Spinal cord (tissue), 9 donors: ENCODE measurements at regions not wholly inside any gene's neighbourhood (a gene's known extent, or its start where the extent isn't known, plus 50 kb on each side); places are given as distances from the start of the nearest gene placed in this dataset.
A peak's percentile ranks its signal among the peaks of the same experiment; 100 is the strongest.
"Not testable (repeated sequence)": the region's sequence is repeated elsewhere in the genome, so short reads cannot be mapped to it uniquely, and the experiment has no call there.

Source experiments
- DNase-seq, 6 donors: peaks; one replicate each; pipeline versions ENCODE4 v3.0.0 to v3.0.0-alpha.2; 2013 to 2015; ENCODE audit warnings: low spot score in 6 of 6, low read depth in 4 of 6
- H3K27ac ChIP-seq: one replicate; pipeline ENCODE4 v1.5.1; 2013; ENCODE audit warnings: low read depth, low read length, control low read depth
- H3K27me3 ChIP-seq: one replicate; pipeline ENCODE4 v1.6.1; 2013; ENCODE audit warnings: low read length; ENCODE audit not compliant: control insufficient read depth, insufficient read depth
- H3K36me3 ChIP-seq: one replicate; pipeline ENCODE4 v1.6.1; 2013; ENCODE audit warnings: low read length; ENCODE audit not compliant: control insufficient read depth, insufficient read depth
- H3K4me1 ChIP-seq: one replicate; pipeline ENCODE4 v1.6.1; 2013; ENCODE audit warnings: low read length; ENCODE audit not compliant: control insufficient read depth, insufficient read depth
- H3K4me3 ChIP-seq: one replicate; pipeline ENCODE4 v1.5.1; 2013; ENCODE audit warnings: low read depth, low read length, control low read depth
- H3K9me3 ChIP-seq: one replicate; pipeline ENCODE4 v1.6.1; 2013; ENCODE audit warnings: low read length; ENCODE audit not compliant: control insufficient read depth, insufficient read depth
- WGBS: methylation state at CpG from one replicate; pipeline ENCODE4 v1.1.5; 2013; ENCODE audit warnings: missing lambda C conversion rate; ENCODE audit not compliant: insufficient coverage; 5-methylcytosine and 5-hydroxymethylcytosine counted together
- donor health status: healthy.

- Histone ChIP-seq H3K4me3 (no peak overlapping the region), H3K27me3 (no peaks in the 10 kb centered on the region), H3K4me1 (peaks cover 25% of the 10 kb centered on the region), H3K27ac (no peak overlapping the region), H3K36me3 (no peaks in the 10 kb centered on the region), H3K9me3 (no peaks in the 10 kb centered on the region)
- WGBS, result 96% methylated on average over 4 of the region's 5 CpGs
- no peak for DNase-seq
These were observed 79.7 kb upstream of the SOX13 start for GRCh38 chr1:203993256-203993655.

GRCh38 chr1:203995228-203995627 lies 77.7 kb upstream of the SOX13 start:
- peak overlapping the region; percentile 37 for H3K27ac ChIP-seq
- no peaks in the 10 kb centered on the region for H3K27me3 ChIP-seq
- WGBS, result 22% methylated on average over 1 of the region's 4 CpGs
- H3K4me1 ChIP-seq, result peaks cover 25% of the 10 kb centered on the region
- DNase-seq, result peak in 2 of 6 donors; percentile 9 to 45
- no peak overlapping the region for H3K4me3 ChIP-seq
- H3K9me3 ChIP-seq, result no peaks in the 10 kb centered on the region
- H3K36me3 ChIP-seq, result no peaks in the 10 kb centered on the region

- 25% methylated on average over 3 of the region's 4 CpGs for WGBS
These were observed 76.8 kb upstream of the SOX13 start for GRCh38 chr1:203996126-203996525.

GRCh38 chr1:203998571-203998970 lies 74.3 kb upstream of the SOX13 start:
- peaks cover 25% of the 10 kb centered on the region for H3K4me1 ChIP-seq

More at GRCh38 chr1:203996126-203996525, 76.8 kb upstream of the SOX13 start:
- peak overlapping the region; percentile 81 for H3K27ac ChIP-seq
- no peaks in the 10 kb centered on the region for H3K9me3 ChIP-seq
- H3K4me3 ChIP-seq, result no peak overlapping the region
- peak in 3 of 6 donors; percentile 15 to 71 (median 35) for DNase-seq
- H3K4me1 ChIP-seq, result peaks cover 25% of the 10 kb centered on the region
- H3K36me3 ChIP-seq, result no peaks in the 10 kb centered on the region
- H3K27me3 ChIP-seq, result no peaks in the 10 kb centered on the region

GRCh38 chr1:203999618-204000017 lies 73.3 kb upstream of the SOX13 start:
- Histone ChIP-seq H3K4me1 (peaks cover 25% of the 10 kb centered on the region), H3K27me3 (no peaks in the 10 kb centered on the region), H3K27ac (no peak overlapping the region), H3K4me3 (no peak overlapping the region), H3K36me3 (no peaks in the 10 kb centered on the region), H3K9me3 (no peaks in the 10 kb centered on the region)
- no peak for DNase-seq

More at GRCh38 chr1:203998571-203998970, 74.3 kb upstream of the SOX13 start:
- H3K4me3 ChIP-seq, DNase-seq, H3K27me3 ChIP-seq, H3K36me3 ChIP-seq, H3K27ac ChIP-seq, H3K9me3 ChIP-seq: not testable (repeated sequence)
- WGBS, result no CpG with 5 or more reads among the region's 5 CpGs

- H3K4me1 ChIP-seq, result peaks cover 13% of the 10 kb centered on the region
- H3K9me3 ChIP-seq, result no peaks in the 10 kb centered on the region
- H3K4me3 ChIP-seq, result no peak overlapping the region
- no peak for DNase-seq
- WGBS, result 100% methylated on average over 1 of the region's 2 CpGs
- no peak overlapping the region for H3K27ac ChIP-seq
- H3K36me3 ChIP-seq, result no peaks in the 10 kb centered on the region
- H3K27me3 ChIP-seq, result no peaks in the 10 kb centered on the region
These were observed 71.6 kb upstream of the SOX13 start for GRCh38 chr1:204001166-204001901.

DNA sequence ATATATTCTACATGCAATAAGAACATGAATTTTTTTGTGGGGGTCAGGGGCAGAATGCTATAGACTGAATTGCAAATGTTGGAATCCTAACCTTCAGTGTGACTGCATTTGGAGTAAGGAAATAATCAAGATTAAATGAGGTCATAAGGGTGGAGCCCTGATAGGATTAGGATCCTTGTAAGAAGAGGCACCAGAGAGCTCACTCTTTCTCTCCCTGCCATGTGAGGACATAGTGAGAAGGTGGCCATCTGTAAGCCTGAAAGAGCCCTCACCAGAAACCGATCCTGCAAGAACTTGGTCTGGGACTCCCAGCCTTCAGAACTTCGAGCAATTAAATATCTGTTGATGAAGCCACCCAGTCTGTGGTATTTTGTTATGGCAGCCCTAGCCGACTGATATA lies 70.3 kb upstream of the SOX13 start:
- WGBS, result 86% methylated on average over 1 of the region's 3 CpGs
- peaks cover under 1% of the 10 kb centered on the region for H3K4me1 ChIP-seq
- no peaks in the 10 kb centered on the region for H3K27me3 ChIP-seq
- no peak overlapping the region for H3K27ac ChIP-seq
- no peaks in the 10 kb centered on the region for H3K9me3 ChIP-seq
- H3K4me3 ChIP-seq, result no peak overlapping the region
- H3K36me3 ChIP-seq, result no peaks in the 10 kb centered on the region
- DNase-seq, result no peak

DNA sequence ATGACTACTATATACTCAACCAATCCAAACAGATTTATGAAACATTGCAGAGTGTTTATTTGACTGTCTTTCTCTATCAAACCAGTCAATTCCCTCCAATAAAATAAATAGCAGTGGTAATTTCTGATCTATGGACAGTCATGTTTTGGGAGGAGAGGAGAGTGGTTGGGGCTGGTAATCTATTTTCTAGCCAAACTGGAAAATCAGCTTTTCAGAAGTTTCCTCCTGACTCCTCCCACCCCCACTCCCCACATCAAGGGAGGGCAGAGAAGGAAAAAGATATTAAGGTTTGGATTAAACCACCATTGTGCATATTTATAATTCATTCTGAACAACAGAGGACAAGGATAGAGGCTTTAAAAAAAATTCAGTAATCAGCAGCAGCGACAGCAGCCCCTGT lies 69.4 kb upstream of the SOX13 start:
- Histone ChIP-seq H3K27ac (no peak overlapping the region), H3K4me3 (no peak overlapping the region), H3K36me3 (no peaks in the 10 kb centered on the region), H3K9me3 (no peaks in the 10 kb centered on the region), H3K27me3 (no peaks in the 10 kb centered on the region), H3K4me1 (no peaks in the 10 kb centered on the region)
- 100% methylated on average over 1 of the region's 1 CpG for WGBS
- no peak for DNase-seq

DNA sequence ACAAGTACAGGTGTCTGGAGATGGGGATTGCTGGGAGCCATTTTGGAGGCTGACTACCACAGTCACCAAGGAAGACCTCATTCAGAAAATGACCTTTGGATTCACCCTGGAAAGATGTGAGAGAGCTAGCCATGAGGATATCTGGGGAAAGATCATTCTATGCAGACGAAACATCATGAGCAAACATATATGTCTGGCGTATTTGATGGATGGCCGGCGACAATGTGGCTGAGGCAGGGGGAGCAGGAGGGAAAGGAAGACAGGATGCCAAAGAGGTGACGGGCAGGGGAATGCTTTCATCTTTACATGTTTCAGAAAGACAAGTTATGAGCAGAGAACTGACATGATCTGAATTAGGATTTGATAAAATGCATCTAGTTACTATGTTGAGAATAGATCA lies 61.5 kb upstream of the SOX13 start:
- DNase-seq, result no peak
- 96% methylated on average over 5 of the region's 5 CpGs for WGBS
- H3K36me3 ChIP-seq, result no peaks in the 10 kb centered on the region
- no peak overlapping the region for H3K27ac ChIP-seq
- H3K27me3 ChIP-seq, result no peaks in the 10 kb centered on the region
- no peaks in the 10 kb centered on the region for H3K9me3 ChIP-seq
- no peak overlapping the region for H3K4me3 ChIP-seq
- no peaks in the 10 kb centered on the region for H3K4me1 ChIP-seq

GRCh38 chr1:204013052-204013451 lies 59.9 kb upstream of the SOX13 start:
- 35% methylated on average over 8 of the region's 8 CpGs for WGBS

More at GRCh38 chr1:204013052-204013451, 59.9 kb upstream of the SOX13 start:
- H3K4me1 ChIP-seq, result no peaks in the 10 kb centered on the region
- no peaks in the 10 kb centered on the region for H3K9me3 ChIP-seq
- H3K4me3 ChIP-seq, result no peak overlapping the region
- no peak overlapping the region for H3K27ac ChIP-seq
- no peak for DNase-seq
- no peaks in the 10 kb centered on the region for H3K36me3 ChIP-seq
- H3K27me3 ChIP-seq, result no peaks in the 10 kb centered on the region
